Esophagus squamous epithelium (tissue), 4 donors: ENCODE measurements at regions not wholly inside any gene's neighbourhood (a gene's known extent, or its start where the extent isn't known, plus 50 kb on each side); places are given as distances from the start of the nearest gene placed in this dataset.

Experiments used
- CTCF ChIP-seq, 6 experiments: fragments of 450-650 bp in 4 of 6; fragments of 200-600 bp in 2 of 6; sonication (generic) in 2 of 6; IDR thresholded peaks; one replicate each; pipeline ENCODE4 v1.5.1; 2016 to 2019; ENCODE audit warnings: antibody characterized with exemption in 6 of 6, mild to moderate bottlenecking in 4 of 6, moderate library complexity in 4 of 6
- POLR2A ChIP-seq, 4 donors: fragments of 450-650 bp; IDR thresholded peaks; one replicate each; pipeline ENCODE4 v1.6.1; 2017; ENCODE audit warnings: antibody characterized with exemption in 4 of 4, mild to moderate bottlenecking in 4 of 4, moderate library complexity in 3 of 4

GRCh38 chr4:13815231-13815630 lies 187.7 kb upstream of the BOD1L1 start:
- TF ChIP-seq CTCF (IDR thresholded peaks at IDR 0.05) (no peak), POLR2A (IDR thresholded peaks at IDR 0.05) (no peak)
